COLO668 (cell line): ENCODE measurements at regions not wholly inside any gene's neighbourhood (a gene's known extent, or its start where the extent isn't known, plus 50 kb on each side); places are given as distances from the start of the nearest gene placed in this dataset.

ENCODE experiments used
- DNase-seq: peaks from one replicate; lab custom pipeline; 2025; ENCODE audit not compliant: unreplicated experiment; lab: John Stamatoyannopoulos, UW

DNA sequence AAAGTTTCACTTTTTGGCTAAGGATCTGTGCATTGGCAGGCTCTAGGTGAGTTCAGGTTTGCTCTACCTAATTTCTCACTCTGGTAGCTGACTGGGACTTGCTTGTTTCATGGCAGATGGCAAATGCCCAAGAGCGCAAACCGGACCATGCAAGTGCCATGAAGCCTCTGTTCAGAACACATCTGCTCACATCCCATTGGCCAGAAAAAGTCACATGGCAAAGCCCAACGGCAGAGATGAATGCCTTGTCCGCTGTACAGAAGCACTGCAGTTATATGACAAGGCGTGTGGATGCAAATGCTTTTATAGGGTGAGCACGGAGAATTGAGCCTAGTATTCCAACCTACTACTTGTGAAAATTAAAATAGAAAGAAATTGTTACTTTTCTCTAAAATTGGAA lies 202.2 kb upstream of the HMGA2 start:
- no peak for DNase-seq

- no peak for DNase-seq
These were observed 200.8 kb upstream of the HMGA2 start for GRCh38 chr12:65623507-65623906.

- no peak for DNase-seq
These were observed 199.7 kb upstream of the HMGA2 start for GRCh38 chr12:65624554-65625086.

DNA sequence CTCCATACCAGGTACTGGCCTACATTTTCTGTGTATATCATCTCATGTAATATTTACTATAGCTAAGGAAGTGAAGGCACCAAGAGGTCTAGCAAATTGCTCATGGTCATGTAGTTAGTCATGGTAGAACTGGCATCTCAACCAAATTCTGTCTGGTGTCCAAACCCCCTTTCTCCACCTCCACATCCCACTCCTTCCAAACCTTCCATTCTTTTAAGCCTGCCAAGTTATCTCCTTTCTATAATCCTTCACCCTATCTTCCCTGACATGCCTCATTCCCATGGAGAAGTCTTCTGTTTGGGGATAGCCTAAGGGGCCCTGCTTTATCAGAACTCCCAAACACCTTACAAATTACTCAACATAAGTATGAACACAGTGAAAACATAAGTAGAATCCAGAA lies 196.2 kb upstream of the HMGA2 start:
- no peak for DNase-seq

- DNase-seq = no peak
These were observed 193.7 kb upstream of the HMGA2 start for GRCh38 chr12:65630555-65630954.

GRCh38 chr12:65631621-65632111 lies 192.6 kb upstream of the HMGA2 start:
- no peak for DNase-seq

DNA sequence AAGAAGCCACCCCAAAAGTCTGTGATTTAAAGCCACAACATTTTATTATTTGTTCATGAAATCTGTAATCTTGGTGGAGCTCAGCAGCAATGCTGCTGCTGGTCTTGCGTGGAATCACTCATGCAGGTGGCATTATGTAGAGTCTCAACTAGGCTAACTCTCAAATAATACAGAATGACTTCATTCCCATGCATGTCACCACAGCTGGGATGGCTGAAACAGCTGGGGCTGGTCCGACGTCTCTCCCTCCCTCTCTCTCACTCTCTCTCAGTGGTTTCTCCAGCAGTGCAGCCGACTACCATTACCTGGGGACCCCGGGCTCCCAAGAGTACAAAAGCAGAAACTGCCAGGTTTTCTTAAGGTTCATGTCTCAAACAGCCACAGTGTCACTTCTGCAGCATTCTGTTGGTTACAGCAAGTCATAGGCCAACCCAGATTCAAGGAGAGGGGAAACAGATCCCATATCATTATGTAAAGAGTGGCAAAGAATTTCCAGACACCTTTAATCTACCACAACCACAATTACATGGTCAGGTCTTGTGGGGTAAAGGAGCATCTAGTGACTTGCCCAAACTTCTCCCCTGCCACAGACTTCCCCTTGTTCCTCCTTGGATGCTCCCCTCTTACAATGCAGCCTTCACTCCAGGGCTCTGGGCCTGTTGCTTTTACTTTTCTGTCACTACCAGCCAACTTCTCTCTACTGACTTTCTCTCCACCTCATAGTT lies 192.0 kb upstream of the HMGA2 start:
- no peak for DNase-seq

DNA sequence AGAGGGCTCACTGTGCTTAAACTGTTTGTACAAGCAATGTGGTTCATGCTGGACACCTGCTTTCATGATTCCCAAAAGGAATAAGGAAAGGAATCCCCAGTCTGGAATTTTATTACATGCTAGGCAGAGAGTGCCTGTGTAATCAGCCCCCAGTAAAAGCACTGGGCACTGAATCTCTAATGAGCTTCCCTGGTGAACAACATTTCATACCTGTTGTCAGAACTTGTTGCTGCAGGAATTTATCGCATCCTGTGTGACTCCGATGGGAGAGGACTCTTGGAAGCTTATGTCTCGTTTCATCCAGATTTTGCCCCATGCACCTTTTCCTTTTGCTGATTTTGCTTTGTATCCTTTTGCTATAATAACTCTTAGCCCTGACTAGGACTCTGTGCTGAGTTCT lies 190.2 kb upstream of the HMGA2 start:
- DNase-seq = no peak

DNA sequence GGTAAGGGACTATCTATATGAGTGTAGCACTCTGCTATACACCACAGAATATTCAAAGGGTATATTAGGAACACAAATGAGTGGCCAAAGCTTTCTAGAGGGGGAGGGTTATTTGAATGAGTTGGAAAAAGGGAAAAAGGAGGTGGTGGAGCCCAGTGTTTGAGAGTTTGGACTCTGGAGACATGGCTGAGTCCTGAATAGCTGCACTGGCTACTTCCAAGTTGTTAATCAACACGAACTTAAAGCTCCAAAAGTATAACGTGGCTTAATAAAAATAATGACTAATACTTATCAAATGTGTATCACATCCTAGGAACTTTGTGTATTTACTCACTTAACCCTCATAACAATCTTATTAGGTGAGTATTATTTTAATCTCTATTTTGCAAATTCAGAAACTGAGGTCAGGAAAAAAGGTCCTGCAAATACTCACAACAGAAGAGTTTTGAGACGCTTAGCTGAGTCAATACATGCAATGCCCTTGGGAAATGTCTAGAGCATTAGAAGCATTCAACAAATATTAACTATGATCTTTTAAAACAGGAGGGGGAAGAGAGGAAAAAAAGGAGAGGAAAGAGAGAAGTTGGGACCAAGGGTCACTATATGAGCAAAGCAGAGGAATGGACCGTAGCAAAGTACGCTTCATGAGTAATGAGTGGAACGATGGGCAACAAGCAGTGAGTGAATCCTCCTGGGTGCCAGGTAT lies 189.5 kb upstream of the HMGA2 start:
- no peak for DNase-seq

DNA sequence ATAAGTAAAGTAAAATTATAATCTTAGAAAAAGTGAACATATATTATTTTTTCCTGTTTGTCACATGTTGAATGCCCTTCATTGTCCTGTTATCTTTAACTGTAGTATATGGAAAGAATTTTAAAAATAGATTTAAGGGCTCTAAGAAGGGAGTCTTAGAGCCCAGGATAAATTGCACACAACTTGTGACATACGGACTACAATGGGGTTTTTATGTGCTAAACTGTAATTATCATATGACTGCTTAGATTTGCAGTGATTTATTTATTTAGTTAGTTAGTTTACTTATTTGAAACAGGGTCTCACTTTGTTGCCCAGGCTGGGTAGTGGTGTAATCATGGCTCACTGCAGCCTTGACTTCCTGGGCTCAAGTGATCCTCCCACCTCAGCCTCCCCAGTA lies 187.8 kb upstream of the HMGA2 start:
- no peak for DNase-seq

DNA sequence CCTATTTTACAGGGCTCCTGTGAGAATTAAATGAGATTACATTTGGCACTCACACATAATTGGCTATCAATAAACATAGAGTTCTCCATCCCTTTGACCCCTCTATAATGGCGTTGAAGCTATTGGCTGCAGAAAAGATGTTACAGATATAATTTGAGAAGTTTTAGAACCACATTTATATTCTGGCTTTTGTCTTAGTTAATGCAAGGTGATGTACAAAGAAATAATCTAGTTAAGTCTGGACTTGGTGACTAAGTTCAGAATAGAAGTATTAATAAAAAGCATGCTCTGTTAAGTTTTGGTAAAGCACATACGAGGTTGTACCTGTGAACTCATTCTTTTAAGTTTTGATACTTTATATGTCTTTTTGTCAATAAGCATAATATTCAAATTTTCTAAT lies 187.1 kb upstream of the HMGA2 start:
- DNase-seq = no peak

GRCh38 chr12:65637774-65638173 lies 186.5 kb upstream of the HMGA2 start:
- DNase-seq = no peak

DNA sequence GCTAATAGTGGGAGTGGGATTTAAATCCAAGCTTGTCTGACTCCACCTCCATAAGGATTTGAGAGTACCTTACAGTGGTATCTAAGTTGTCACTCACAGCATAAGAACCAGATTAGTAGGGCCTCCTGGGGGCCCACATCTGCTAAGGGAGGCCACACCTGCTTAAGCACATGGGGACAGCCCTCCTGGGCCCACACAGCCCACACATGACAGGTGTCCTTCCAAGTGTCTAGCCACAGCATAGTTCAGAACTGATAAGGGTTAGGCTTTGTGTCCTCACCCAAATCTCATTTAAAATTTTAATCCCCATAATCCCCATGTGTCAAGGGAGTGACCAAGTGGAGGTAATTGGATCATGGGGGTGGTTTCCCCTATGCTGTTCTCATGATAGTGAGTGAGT lies 186.0 kb upstream of the HMGA2 start:
- DNase-seq = no peak

DNA sequence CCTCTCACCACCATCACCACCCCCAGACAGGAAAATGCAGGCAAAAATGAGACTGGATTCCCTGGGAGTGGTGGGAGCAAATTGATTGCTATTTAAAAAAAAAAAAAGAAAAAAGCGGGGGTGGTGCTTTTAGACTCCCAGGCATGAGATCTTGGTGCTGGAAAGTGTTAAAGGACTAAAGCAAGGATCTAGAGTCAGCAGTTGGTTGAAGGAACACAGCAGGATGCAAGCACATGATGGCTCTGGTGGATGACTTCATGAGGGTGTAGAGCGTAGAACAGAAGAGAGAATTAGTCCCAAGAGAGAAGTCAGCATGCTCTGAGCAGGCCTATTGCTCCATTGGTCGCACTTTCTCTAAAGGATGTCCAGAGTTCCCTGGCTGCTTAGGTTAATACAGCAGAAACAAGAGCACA lies 183.8 kb upstream of the HMGA2 start:
- DNase-seq = no peak

DNA sequence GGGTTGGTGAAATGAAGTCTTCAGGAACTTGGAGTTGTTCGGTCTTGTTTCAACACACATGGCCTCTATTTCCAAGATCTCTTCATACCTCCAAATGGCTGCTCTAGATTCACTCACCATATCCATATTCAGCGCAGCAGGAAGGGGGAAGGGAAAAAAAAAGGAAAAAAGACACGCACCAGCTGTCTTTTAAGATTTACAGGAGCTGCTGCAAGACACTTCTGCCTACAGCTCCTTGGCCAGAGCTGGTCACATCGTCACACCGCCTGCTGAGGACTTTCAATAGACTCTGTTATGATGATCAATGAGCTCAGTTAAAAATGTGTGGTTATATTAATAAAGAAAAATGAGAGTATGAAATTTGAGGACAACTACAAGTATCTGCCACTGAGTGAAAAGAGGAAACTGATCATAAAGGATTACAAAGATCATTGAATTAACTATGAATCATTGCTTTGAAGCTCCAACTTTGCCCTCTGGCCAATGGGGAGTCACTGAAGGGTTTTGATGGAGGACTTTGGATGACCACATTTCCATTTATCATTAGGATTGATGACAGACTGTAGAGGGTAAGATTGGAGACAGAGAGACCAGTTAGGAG lies 182.1 kb upstream of the HMGA2 start:
- no peak for DNase-seq

DNA sequence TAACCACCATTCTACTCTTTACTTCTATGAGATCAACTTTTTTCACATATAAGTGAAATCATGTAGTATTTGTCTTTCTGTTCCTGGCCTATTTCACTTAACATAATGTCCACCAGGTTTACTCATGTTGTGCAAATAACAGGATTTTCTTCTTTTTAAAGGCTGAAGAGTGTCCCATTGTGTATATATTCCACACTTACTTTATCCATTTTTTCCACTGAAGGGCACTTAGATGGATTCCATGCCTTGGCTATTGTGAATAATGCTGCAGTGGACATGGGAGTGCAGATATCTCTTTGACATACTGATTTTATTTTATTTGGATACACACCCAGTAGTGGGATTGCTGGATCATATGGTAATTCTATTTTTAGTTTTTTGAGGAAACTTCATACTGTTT lies 181.1 kb upstream of the HMGA2 start:
- no peak for DNase-seq

GRCh38 chr12:65643595-65644386 lies 180.5 kb upstream of the HMGA2 start:
- no peak for DNase-seq

- no peak for DNase-seq
These were observed 178.1 kb upstream of the HMGA2 start for GRCh38 chr12:65646127-65646643.

GRCh38 chr12:65647074-65647473 lies 177.2 kb upstream of the HMGA2 start:
- no peak for DNase-seq

- DNase-seq = no peak
These were observed 175.8 kb upstream of the HMGA2 start for GRCh38 chr12:65648461-65648860.

DNA sequence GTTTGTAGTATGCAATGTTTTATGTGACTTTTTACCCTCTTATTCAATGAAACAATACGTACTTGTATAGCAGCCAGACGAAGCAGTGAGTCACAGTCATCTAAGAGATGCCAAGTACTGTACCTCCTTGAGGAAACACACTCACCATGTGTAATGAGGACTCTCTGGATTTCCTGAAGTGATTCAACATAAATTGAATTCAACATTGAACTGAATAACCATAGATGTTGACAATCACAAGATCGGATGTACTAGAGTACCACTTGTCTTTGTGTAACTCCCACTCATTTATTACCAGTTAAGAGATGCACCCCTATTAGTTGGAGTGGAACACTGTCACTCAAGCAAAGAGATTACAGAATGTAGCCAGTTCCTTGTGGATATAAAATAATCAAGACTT lies 175.2 kb upstream of the HMGA2 start:
- DNase-seq = no peak
